Activated T-helper 2 cell treated with anti-CD3 and anti-CD28 coated beads, Interferon-gamma antibody, Interleukin-2, Interleukin-4, amounts not matched to agents 10 μg/mL and 5 μg/mL and 100 μg/mL, durations not matched to agents 14 hours and 24 hours and 36 hours (primary cell): ENCODE measurements at regions not wholly inside any gene's neighbourhood (a gene's known extent, or its start where the extent isn't known, plus 50 kb on each side); places are given as distances from the start of the nearest gene placed in this dataset.

ENCODE experiments used
- DNase-seq: peaks from one replicate; pipeline ENCODE4 v3.0.0; 2021; ENCODE audit warnings: low spot score
- H3K27ac Mint-ChIP-seq: one replicate; pipeline ENCODE4 v1.8.0; 2021; ENCODE audit warnings: mixed read lengths
- H3K27me3 Mint-ChIP-seq: one replicate; pipeline ENCODE4 v1.8.0; 2021; ENCODE audit warnings: low read depth, mixed read lengths
- H3K36me3 Mint-ChIP-seq: one replicate; pipeline ENCODE4 v1.8.0; 2021; ENCODE audit warnings: low read depth, mixed read lengths
- H3K4me1 Mint-ChIP-seq: one replicate; pipeline ENCODE4 v1.8.0; 2021; ENCODE audit warnings: low read depth, mixed read lengths
- H3K4me3 Mint-ChIP-seq: one replicate; pipeline ENCODE4 v1.8.0; 2021; ENCODE audit warnings: low read depth, mild to moderate bottlenecking, moderate library complexity, mixed read lengths
- H3K9me3 Mint-ChIP-seq: one replicate; pipeline ENCODE4 v1.8.0; 2021; ENCODE audit warnings: mixed read lengths
- intact Hi-C: fragments of 100-400 bp; cut with micrococcal nuclease; formaldehyde crosslinking; loops from one replicate; pipeline ENCODE4 v1.15.1; 2023

- Mint-ChIP-seq H3K27me3 (peaks cover 19% of the 10 kb centered on the region), H3K4me3 (no peak overlapping the region), H3K27ac (no peak overlapping the region), H3K4me1 (no peaks in the 10 kb centered on the region), H3K36me3 (no peaks in the 10 kb centered on the region), H3K9me3 (no peaks in the 10 kb centered on the region)
- intact Hi-C loops, result no loop called here
- DNase-seq, result no peak
These were observed 272.2 kb upstream of the NEBL start for GRCh38 chr10:21169271-21169670.

DNA sequence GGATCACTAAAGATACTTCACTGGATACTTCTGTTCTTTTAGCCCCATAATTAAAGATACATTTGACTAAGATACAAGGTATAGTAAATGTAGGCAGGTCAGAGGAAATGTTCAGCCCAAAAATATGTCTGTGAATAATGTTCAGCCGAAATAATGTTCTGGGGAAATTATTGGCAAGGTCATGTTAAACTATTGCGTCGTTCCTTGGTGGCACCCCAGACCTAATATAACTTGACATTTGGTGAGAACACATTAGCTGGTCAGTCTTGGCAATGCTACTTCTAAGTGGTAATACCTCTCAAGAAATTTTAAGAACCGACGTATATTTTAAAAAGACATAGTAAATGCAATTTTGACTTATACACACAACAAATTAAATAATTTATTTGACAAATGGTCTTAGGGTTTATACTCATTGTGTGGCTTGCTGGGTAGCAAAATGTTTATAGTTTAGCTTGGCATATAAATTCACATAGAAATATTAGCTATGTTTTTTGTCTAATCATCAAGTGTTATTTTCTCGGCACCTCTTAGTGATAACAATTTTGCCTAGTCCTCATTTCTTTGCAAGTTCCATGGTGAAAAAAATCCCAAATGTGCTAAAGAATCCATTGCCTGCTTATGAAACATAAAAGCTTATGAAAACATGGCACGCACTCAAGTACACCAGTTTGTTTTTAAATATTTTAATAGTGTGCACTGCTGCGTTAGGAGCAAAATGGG lies 270.3 kb upstream of the NEBL start:
- Mint-ChIP-seq H3K4me3 (no peak overlapping the region), H3K27me3 (peaks cover 11% of the 10 kb centered on the region), H3K36me3 (no peaks in the 10 kb centered on the region), H3K27ac (no peak overlapping the region), H3K4me1 (no peaks in the 10 kb centered on the region), H3K9me3 (no peaks in the 10 kb centered on the region)
- no peak for DNase-seq
- intact Hi-C loops, result no loop called here

DNA sequence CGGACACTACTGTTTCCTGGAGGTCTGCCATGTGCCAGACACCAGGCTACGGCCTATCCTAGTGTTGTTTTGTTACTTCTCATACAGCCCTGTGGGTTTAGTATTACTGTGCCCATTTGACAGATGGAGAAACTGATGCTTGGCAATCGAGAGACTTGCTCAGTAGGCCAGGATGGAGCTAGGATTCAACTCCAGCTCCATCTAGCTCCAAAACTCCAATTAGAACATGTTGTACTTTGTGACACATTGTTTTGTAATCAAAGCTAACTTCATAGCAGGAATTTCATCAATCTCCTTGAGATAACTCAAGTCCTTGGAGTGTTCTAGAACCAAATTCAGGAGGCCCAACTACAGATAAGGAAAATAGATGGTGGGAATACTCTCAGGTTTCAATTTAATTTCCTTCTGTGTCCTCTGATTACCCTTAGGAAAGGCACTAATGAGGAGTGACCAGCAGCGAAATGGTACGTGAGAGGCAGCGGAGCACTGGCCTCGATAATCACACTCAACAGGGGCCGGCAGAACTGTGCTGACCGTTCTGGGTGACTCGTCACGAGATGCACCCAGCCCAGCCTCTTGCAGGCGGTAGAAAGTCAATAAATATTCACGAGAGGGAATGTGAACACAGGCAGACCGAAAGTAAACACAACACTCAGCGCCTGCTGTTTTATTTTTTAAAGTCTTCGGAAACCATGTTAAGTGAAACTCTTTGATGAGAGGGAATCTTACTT lies 269.6 kb upstream of the NEBL start:
- Mint-ChIP-seq H3K9me3 (no peaks in the 10 kb centered on the region), H3K36me3 (no peaks in the 10 kb centered on the region), H3K27ac (no peak overlapping the region), H3K4me1 (no peaks in the 10 kb centered on the region), H3K27me3 (peaks cover 4% of the 10 kb centered on the region), H3K4me3 (no peak overlapping the region)
- intact Hi-C loops, result no loop called here
- DNase-seq, result no peak

GRCh38 chr10:21165489-21165888 lies 268.4 kb upstream of the NEBL start:
- Mint-ChIP-seq H3K4me3 (no peak overlapping the region), H3K4me1 (no peaks in the 10 kb centered on the region), H3K9me3 (no peaks in the 10 kb centered on the region), H3K27ac (no peak overlapping the region), H3K36me3 (no peaks in the 10 kb centered on the region), H3K27me3 (no peaks in the 10 kb centered on the region)
- DNase-seq, result no peak
- intact Hi-C loops, result no loop called here

- Mint-ChIP-seq H3K4me1 (no peaks in the 10 kb centered on the region), H3K36me3 (no peaks in the 10 kb centered on the region), H3K27ac (no peak overlapping the region), H3K27me3 (no peaks in the 10 kb centered on the region), H3K4me3 (no peak overlapping the region), H3K9me3 (no peaks in the 10 kb centered on the region)
- intact Hi-C loops, result no loop called here
- DNase-seq, result no peak
These were observed 267.6 kb upstream of the NEBL start for GRCh38 chr10:21164687-21165086.

GRCh38 chr10:21162948-21163347 lies 265.8 kb upstream of the NEBL start:
- Mint-ChIP-seq H3K27me3 (no peaks in the 10 kb centered on the region), H3K4me1 (no peaks in the 10 kb centered on the region), H3K9me3 (no peaks in the 10 kb centered on the region), H3K4me3 (no peak overlapping the region), H3K36me3 (no peaks in the 10 kb centered on the region), H3K27ac (no peak overlapping the region)
- intact Hi-C loops, result no loop called here
- DNase-seq, result no peak

DNA sequence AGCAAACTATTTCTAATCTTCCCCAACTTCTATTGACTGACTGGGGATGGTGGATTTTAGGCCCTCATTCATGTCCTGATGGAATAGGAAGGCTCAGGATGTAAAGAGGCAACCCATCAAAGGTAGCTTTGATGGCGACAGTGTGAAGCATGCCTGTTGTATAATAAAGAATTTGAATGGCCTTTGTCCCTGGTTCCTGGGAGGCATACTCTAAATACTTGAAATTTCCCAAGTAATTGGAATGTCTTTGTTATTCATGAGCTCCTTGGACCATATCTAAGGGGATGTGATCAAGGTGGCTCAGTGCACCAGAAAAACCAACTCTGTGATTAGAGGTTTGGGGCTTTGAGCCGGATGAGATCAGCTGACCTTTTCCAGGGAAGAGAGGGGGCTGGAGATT lies 264.5 kb upstream of the NEBL start:
- Mint-ChIP-seq H3K9me3 (no peaks in the 10 kb centered on the region), H3K4me3 (no peak overlapping the region), H3K4me1 (no peaks in the 10 kb centered on the region), H3K27me3 (no peaks in the 10 kb centered on the region), H3K36me3 (no peaks in the 10 kb centered on the region), H3K27ac (no peak overlapping the region)
- DNase-seq, result no peak
- intact Hi-C loops, result no loop called here

- DNase-seq, result no peak
- no peak overlapping the region for H3K4me3 Mint-ChIP-seq
- no peaks in the 10 kb centered on the region for H3K9me3 Mint-ChIP-seq
- H3K36me3 Mint-ChIP-seq, result no peaks in the 10 kb centered on the region
- H3K27ac Mint-ChIP-seq, result no peak overlapping the region
- no peaks in the 10 kb centered on the region for H3K27me3 Mint-ChIP-seq
- intact Hi-C loops, result no loop called here
- H3K4me1 Mint-ChIP-seq, result no peaks in the 10 kb centered on the region
These were observed 264.0 kb upstream of the NEBL start for GRCh38 chr10:21161090-21161625.

DNA sequence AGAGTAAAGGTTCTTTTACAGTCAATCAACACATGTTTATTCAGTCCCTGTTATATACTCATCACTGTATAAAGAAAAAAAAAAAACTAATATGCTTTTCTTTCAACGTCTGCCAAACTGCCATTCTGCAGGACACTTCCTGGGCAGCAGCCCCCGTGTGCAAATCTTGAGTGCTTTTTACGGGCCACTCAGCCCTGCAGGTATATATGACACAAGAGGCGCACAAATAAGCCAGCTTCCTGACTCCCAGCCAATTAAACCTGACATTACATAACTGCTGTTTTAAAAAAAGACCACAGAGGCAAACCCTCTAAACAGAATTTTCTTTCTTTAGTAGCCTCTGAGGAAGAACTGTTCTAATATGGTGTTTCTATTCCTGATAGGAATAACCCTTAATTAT lies 263.0 kb upstream of the NEBL start:
- DNase-seq, result no peak
- intact Hi-C loops, result no loop called here
- H3K4me3 Mint-ChIP-seq, result no peak overlapping the region
- H3K27me3 Mint-ChIP-seq, result no peaks in the 10 kb centered on the region
- H3K36me3 Mint-ChIP-seq, result no peaks in the 10 kb centered on the region
- no peak overlapping the region for H3K27ac Mint-ChIP-seq
- H3K4me1 Mint-ChIP-seq, result no peaks in the 10 kb centered on the region
- no peaks in the 10 kb centered on the region for H3K9me3 Mint-ChIP-seq

DNA sequence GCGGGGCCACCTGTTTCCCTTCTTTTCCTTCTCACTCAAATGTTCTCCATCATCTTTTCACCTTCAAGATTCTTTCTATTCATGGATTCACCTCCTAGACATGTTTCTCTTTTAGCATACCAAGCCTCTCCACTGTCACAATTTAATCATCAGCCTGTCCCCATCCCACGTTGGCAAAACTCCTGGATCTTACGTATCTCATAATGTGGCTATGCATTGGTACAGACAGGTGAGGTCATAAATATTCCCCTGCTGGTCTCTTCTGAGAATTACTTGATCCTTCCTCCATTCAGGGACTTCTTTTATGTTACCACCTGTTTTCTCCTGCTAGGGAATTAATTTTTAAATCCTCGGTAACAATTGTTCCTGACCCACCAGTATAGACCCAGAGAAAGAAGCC lies 262.6 kb upstream of the NEBL start:
- intact Hi-C loops, result no loop called here
- H3K27me3 Mint-ChIP-seq, result no peaks in the 10 kb centered on the region
- no peak for DNase-seq
- H3K27ac Mint-ChIP-seq, result no peak overlapping the region
- no peaks in the 10 kb centered on the region for H3K9me3 Mint-ChIP-seq
- no peak overlapping the region for H3K4me3 Mint-ChIP-seq
- H3K36me3 Mint-ChIP-seq, result no peaks in the 10 kb centered on the region
- H3K4me1 Mint-ChIP-seq, result no peaks in the 10 kb centered on the region

GRCh38 chr10:21158301-21158700 lies 261.2 kb upstream of the NEBL start:
- H3K4me3 Mint-ChIP-seq, result no peak overlapping the region
- H3K27me3 Mint-ChIP-seq, result no peaks in the 10 kb centered on the region
- no peak overlapping the region for H3K27ac Mint-ChIP-seq

GRCh38 chr10:21157664-21158063 lies 260.6 kb upstream of the NEBL start:
- Mint-ChIP-seq H3K9me3 (no peaks in the 10 kb centered on the region), H3K4me1 (no peaks in the 10 kb centered on the region), H3K4me3 (no peak overlapping the region), H3K27me3 (no peaks in the 10 kb centered on the region), H3K27ac (no peak overlapping the region), H3K36me3 (no peaks in the 10 kb centered on the region)
- intact Hi-C loops, result no loop called here
- DNase-seq, result no peak

More at GRCh38 chr10:21158301-21158700, 261.2 kb upstream of the NEBL start:
- DNase-seq, result no peak
- no peaks in the 10 kb centered on the region for H3K4me1 Mint-ChIP-seq
- intact Hi-C loops, result no loop called here
- no peaks in the 10 kb centered on the region for H3K9me3 Mint-ChIP-seq
- H3K36me3 Mint-ChIP-seq, result no peaks in the 10 kb centered on the region

DNA sequence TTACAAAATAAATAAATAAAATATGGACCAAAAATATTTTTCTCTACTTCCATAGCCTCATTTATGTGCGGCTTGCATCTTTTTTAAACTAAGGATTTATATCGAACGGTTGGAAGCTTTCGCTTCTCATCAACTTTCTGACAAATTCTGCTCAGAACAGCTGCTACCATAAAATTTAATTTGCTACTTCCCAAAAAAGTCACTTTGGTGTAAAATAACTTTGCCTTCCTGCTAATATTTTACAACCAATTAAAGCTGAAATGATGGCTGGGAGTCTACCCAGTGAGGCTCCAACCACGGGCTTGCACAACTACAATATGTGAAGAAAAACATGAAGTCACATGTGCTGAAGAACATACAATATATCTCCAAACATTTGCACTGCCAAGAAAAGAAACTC lies 253.1 kb upstream of the NEBL start:
- H3K27ac Mint-ChIP-seq, result no peak overlapping the region
- no peak overlapping the region for H3K4me3 Mint-ChIP-seq
- intact Hi-C loops, result no loop called here
- H3K4me1 Mint-ChIP-seq, result no peaks in the 10 kb centered on the region
- no peaks in the 10 kb centered on the region for H3K36me3 Mint-ChIP-seq
- H3K27me3 Mint-ChIP-seq, result no peaks in the 10 kb centered on the region
- no peaks in the 10 kb centered on the region for H3K9me3 Mint-ChIP-seq
- no peak for DNase-seq
